Amniotic epithelial cell (primary cell): ENCODE measurements at regions not wholly inside any gene's neighbourhood (a gene's known extent, or its start where the extent isn't known, plus 50 kb on each side); places are given as distances from the start of the nearest gene placed in this dataset.

Experiments
- DNase-seq: peaks from one replicate; pipeline ENCODE4 v3.0.0-alpha.2; 2010; ENCODE audit warnings: low read depth

GRCh38 chr2:18465979-18466378 is 94.5 kb downstream of the RDH14 start:
- DNase-seq, result no peak

DNA sequence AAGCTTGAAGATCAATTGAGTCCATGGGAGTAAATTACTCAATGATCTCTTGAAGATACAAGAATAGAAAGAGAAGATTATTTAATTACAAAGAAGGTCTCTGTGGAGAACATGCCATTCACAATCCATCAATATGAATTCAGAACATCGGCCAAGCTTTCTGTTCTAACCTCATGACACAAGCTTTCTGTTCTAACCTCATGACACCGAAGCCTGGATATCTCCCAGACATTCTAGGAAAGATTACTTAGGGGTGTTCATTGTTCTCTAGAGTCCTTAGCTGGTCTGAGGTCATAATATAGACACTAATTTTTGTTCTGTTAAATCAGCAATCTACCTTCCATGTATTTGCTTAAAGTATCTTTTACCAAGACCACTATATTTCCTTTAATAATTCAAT is 95.5 kb downstream of the RDH14 start:
- DNase-seq, result no peak

- peak; percentile 38 for DNase-seq
Measured at GRCh38 chr2:18456026-18456425, 104.4 kb downstream of the RDH14 start.

GRCh38 chr2:18455236-18455862 is 105.1 kb downstream of the RDH14 start:
- DNase-seq, result peak; percentile 83

DNA sequence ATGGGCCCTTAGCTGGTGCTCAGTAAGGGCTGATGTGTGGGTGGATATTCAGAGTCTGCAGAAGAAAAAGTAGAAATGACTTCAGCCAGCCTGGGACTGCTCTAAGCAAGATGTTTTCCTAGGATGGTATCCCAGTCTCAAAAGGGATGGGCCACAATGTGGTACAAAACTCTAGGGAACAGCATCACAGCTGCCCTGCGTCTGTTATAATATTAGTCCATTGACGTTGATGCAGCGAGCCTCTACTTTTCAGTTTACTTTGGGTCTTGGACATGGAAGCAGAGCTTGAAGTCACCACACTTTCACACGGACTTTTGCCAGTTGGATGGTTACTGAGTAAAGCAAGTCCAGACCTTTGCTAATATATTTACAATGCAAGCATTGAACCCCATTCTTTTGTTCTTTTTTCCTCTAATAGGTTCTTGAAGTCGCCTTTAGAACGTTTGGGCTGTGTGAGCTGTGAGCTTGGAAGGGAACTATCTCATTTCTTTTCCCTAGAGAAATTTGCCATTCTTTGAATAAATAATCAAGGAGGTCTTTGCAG is 105.7 kb downstream of the RDH14 start:
- DNase-seq, result no peak

- DNase-seq, result no peak
Measured at GRCh38 chr2:18446715-18447114, 113.7 kb downstream of the RDH14 start.

GRCh38 chr2:18445433-18446320 is 114.8 kb downstream of the RDH14 start:
- peak; percentile 63 for DNase-seq

- DNase-seq, result no peak
Measured at GRCh38 chr2:18444806-18445205, 115.6 kb downstream of the RDH14 start.

- DNase-seq, result peak; percentile 64
Measured at GRCh38 chr2:18441583-18441982, 118.9 kb downstream of the RDH14 start.

GRCh38 chr2:18440777-18441176 is 119.7 kb downstream of the RDH14 start:
- no peak for DNase-seq

- peak; percentile 98 for DNase-seq
Measured at GRCh38 chr2:18440141-18440661, 120.3 kb downstream of the RDH14 start.

DNA sequence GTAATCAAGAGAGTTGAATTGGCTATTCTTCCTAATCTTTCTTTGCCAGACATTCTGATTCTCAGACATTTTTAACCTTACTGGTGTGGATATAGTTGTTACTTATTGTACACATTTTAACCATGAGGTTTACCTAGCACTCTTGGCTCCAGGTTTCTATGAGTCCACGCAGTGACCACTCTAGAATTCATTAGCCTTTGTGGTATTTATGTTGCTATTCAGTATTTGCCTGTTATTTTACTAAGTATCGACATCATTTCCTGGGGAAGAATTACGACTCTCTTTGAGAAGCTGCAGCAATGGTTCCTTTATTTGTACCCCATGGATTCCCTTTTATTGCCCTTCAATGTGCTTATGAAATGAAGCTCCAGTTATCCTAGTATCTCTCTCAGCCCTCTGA is 120.7 kb downstream of the RDH14 start:
- DNase-seq, result no peak

- DNase-seq, result no peak
Measured at GRCh38 chr2:18437909-18438308, 122.5 kb downstream of the RDH14 start.

DNA sequence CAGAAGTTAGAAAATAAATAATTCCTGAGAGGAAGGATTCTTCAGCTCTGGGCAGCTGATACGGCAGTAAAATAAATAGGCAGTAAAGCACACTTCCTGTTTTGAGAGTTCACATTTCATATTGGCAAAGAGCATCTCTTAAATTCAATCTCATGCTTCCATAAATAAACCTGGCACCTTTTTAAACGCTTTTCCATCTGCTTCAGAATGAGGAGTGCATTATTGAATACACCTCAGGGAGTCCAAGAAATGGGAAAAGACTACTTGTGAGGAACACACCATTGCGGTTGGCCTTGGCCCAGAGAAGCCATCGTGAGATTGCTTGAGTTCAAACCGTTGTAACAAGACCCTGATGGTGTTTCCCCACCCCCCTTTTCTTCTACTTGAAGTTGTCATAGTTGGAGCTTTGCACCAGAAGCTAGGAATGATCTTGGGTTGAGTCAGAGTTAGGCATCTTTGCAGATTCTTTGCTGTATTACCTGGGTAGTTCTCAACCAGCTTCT is 123.9 kb downstream of the RDH14 start:
- DNase-seq, result peak; percentile 35

GRCh38 chr2:18435426-18436037 is 124.9 kb downstream of the RDH14 start:
- DNase-seq, result peak; percentile 75

- DNase-seq, result no peak
Measured at GRCh38 chr2:18433872-18434271, 126.6 kb downstream of the RDH14 start.

GRCh38 chr2:18432999-18433398 is 127.5 kb downstream of the RDH14 start:
- DNase-seq, result peak; percentile 50

GRCh38 chr2:18430996-18431748 is 129.3 kb downstream of the RDH14 start:
- no peak for DNase-seq

- DNase-seq, result no peak
Measured at GRCh38 chr2:18428516-18428915, 131.9 kb downstream of the RDH14 start.

GRCh38 chr2:18427762-18428161 is 132.7 kb downstream of the RDH14 start:
- no peak for DNase-seq

DNA sequence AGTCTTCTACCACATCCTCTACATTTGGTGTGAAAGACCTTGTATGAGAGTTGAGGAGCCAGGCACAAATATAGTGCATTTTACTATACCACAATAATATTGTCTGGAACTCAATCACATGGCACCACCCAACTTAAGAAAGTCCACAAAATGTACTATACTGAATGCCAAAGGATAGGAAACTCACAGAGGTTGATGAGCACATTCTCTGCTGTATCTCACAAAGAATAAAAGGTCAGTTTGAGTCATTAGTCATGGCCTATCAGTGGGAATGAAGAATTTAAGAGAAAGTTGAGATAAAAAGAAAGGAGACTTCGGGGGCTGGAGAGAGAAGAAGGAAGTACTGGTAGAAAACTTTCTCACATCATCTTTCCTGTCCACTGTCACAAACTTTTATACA is 134.3 kb downstream of the RDH14 start:
- DNase-seq, result peak; percentile 63
